ENCODE measurements at regions not wholly inside any gene's neighbourhood (a gene's known extent, or its start where the extent isn't known, plus 50 kb on each side); places are given as distances from the start of the nearest gene placed in this dataset.

DNA sequence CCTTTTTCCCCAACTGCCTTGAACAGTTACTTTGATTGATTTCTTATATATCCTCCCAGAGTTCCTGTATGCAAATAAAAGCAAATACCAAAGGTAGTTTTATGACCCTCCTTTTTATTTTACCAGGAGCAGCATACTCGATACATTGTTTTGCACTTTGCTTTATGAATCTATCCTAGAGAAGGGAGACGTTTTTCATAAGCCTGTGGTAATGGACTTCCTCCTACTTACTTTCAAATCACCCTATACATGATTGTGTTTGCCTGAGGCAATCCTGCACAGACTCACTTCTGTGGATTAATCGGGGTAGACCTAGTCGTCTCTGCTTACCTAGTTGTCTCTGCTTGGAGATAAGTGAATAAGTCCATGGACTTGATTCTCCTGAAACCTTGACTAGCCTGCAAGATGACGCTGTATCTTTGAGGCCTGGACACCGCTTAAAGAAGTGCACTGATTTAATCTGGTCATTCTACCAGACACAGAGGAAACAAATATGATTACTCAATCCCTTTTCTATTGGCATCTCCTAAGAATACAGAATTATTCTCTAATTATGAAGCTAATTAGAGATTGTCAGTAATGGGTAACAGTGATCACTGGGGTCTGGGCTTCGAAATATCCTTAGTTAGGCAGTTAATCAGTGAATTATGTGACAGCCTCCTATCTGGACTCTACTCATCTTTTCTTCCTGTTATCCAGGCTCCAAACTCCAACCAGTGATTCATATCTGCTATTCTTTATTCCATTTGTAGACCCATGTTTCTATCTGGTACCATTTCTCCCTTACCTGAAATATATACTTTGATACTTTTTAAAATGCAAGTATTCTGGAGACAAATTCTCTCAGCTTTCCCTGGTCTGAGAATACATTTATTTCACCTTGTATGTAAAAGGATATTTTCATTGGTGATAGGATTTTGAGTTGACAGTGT is 447.4 kb upstream of the TRIB2 start:
- no peak for DNase-seq

- no peak for DNase-seq
Measured at GRCh38 chr2:12270876-12271588, 445.7 kb upstream of the TRIB2 start.

GRCh38 chr2:12271589-12271984 is 445.1 kb upstream of the TRIB2 start:
- no peak for DNase-seq

DNA sequence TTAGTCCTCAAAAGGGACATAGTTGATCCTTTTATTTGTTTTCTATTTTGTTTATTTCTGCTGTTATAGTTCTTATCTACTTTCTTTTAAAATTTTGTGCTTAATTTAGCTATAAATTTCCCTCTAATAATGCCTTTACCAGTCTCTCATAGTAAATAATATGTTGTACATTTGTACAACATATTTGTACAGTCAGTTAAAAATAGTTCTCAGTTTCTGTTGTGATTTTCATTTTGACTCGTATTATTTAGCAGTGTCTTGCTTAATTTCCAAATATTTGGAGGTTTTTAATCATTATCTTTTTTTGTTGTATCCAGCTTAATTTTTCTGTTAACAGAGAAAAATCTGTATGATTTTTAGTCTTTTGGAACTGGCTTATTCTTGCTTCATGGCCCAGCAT is 443.6 kb upstream of the TRIB2 start:
- DNase-seq = no peak

DNA sequence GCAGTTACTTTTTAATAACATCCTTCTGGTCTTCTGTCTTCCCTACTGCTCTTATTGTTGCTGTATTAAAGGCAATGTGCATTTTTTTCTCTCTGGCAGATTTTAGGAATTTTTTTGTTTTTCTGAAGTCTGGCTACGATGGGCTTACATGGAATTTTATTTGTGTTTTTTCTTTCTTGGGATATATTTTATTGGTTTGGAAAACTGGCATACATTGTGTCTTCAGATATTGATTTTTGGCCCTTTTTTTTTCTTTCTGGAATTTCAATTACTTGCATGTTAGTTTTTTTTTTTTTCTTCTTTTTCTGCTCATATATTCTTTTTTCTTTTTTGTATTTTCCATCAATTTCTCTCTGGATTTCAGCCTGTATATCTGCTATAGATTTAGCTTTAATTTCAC is 442.1 kb upstream of the TRIB2 start:
- DNase-seq = no peak

- no peak for DNase-seq
Measured at GRCh38 chr2:12277241-12278034, 439.3 kb upstream of the TRIB2 start.

DNA sequence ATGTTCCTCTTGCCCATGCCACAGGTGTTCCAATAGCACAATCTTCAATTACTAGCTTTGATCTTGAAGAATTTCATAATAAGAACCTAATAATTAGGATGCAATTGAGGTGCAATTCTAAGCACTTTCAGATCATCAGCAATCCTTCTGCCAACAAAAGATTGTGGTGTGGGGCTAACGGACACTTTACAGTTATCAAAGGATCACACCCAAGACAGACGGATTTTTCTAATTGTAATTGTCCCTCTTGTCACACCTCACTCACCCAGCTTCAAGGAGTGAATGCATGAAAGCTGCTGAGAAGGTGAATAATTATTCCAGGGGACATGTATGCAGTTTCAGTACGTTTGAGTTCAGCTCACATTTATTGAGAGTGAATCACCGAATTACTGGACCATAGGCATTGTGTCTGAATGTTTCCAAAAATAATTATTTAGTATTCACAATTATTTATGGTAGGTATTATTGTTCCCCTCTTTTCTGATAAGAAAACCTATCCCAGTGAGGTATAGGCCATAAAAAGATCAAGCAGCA is 438.5 kb upstream of the TRIB2 start:
- no peak for DNase-seq

DNA sequence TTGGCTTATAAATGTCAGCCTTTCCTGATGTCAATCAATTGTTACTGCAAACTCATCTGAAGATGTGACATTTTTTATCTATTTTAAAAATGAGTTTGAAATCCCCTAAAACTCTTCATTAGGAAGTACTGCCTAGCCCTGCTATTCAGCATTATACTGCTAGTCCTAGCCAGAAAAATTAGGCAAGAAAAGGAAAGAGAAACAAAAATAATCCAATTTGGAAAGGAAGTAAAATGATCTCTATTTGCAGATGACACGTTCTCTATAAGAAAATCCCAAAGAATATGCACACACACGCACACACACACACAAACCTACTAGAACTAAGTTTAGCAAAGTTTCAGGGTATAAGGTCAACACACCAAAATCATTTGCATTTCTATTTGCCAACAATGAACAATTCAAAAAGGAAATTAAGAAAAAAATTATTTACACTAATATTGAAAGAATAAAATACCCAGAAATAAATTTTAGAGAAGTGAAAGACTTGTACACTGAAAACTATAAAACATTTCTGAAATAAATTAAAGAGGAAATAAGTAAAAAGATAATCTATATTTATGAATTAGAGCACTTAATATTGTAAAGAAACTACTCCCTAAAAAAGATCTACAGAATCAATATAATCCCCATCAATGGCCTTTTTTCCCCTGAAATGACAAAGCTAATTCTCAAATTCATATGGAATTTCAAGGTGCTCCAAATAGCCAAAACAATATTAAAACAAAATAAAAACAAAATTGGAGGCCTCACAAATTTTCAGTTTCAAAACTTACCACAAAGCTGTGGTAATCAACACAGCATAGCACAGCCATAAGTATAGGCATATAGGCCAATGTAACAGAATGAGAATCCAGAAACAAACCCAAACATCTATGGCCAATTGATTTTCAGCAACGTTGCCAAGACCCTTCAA is 433.7 kb upstream of the TRIB2 start:
- no peak for DNase-seq

DNA sequence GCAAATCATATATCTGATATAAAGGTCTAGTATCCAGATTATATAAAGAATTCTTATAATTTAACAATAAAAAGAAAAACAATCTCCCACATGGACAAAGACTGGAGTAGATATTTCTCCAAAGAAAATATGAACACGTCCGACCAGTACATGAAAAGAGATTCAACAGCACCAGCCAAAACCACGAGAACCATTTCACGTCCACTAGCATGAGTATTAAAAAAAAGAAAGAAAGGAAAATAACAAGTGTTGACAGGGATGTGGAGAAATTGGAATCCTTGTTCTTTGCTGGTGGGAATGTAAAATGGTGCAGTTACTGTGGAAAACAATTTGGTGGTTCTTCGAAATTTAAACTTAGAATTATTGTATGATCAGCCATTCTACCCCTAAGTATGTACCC is 432.7 kb upstream of the TRIB2 start:
- DNase-seq = no peak

DNA sequence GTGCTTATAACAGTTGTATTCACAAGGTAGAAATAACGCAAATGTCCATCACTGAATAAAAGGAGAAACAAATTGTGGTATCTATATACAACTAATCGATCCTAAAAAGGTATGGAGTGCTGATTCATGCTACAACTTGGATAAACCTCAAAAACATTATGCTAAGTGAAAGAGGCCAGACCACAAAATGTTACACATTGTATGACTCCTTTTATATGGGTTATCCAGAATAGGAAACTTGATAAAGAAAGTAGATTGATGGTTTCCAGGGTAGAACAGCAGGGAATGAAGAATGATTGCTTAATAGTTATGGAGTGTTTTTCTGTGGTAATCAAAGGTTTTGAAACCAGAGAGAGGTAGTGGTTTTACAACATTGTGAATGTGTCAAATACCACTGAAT is 432.2 kb upstream of the TRIB2 start:
- no peak for DNase-seq

DNA sequence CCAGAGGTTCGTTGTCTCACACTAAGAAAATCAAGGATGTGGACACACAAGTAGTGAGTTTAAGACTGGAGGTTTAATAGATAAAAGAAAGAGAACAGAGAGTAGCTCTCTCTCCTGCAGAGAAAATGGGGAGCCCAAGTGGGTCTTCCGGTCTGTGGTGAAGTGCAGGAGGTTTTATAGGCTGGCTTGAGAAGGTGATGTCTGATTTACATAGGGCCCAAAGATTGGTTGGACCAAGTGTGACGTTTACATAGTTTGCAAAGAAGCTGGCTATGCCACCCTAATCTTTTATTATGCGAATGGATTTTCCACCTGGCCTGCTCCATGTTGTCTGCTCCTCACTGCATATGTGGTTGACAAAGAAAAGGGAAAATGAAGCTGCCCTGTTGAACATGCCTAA is 430.4 kb upstream of the TRIB2 start:
- DNase-seq = no peak

DNA sequence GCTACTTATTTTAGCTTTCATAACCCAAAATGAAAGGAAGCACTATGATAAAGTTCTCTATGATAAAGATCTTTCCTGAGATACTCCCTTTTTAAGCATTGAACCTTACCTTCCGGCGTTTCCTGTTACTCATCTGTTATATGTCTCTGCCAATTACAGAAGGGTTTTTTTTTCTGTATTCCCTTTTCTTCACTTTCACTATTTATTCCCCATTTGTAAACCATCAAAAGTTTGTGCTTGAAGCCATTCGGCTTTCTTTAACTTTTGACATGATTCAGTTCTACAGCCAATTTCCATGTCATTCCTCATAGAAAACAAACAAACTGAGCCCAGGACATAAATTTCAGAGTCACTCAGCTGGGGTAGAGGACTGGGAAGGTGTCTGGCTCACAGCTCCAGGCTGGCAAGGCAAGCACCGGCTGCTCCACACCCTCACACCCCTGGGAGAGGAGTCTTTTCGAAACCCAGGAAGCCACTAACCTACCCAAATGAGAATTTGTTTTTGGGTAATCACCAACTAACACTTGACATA is 429.4 kb upstream of the TRIB2 start:
- DNase-seq = no peak

GRCh38 chr2:12288048-12288447 is 428.7 kb upstream of the TRIB2 start:
- DNase-seq = no peak

DNA sequence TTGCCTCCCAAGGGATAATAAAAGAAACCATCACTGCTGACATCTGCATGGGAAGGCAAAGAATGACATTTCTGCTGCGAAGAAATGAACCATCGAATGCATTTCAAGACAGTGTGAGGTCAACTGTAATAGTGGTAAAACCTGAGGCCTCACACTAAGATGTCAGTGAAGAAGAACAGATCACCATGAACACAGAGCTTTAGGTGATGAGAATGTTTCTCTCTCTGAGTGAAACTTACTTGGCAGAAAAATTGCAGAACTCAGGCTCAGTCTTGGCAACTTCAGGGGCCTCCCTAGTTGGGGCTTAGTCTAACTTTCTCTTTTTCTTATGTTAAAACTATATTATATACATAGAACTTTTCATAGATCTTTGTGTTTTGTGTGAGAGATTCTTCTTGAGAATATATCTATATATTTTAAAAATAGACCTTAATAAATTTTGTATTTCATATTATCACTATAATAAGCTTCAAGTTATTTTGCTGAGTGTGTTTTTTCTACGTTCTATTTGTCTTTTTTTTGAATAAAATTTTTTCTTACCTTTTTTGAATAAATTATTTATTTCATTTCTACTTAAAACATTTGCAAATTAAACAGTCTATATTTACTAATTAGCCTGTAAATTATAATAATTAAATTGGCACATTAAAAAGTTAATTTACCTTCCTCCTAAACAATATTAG is 427.5 kb upstream of the TRIB2 start:
- DNase-seq = no peak

DNA sequence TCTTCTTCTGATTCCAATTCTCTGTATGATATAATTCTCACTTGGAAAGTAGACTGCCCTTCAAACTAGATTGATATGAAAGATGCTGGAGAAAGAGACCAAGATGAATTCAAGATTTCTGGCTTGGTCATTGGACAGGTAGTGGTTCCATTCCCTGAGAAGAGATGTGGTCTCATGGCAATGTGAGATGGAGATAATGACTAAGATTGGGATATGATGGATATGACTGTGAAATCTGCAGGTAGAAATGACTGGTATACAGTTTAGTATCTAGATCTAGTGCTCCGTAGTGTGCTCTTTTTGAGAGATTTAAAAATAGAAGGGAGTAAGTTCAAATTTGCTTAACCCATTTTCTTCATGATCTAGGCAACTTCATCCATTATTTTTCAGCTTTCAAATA is 425.4 kb upstream of the TRIB2 start:
- no peak for DNase-seq

DNA sequence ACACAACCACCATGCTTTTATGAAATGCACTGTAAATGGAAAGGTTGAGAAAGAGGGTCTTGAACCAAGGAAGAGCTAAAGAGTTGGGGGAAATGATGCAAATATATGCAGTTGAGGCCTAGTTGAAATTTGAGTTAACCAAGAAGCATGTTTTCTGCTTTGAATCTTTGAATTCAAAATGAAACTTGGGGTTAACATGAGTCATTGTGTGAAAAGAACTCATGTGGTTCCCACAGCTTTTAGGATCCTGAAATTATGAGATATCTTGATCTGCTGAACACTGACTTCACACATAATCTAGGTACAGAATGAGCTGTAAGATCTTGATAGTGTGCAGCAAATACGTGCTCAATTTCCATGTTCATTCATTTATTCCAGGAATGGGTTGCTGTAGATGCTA is 422.9 kb upstream of the TRIB2 start:
- DNase-seq = no peak

DNA sequence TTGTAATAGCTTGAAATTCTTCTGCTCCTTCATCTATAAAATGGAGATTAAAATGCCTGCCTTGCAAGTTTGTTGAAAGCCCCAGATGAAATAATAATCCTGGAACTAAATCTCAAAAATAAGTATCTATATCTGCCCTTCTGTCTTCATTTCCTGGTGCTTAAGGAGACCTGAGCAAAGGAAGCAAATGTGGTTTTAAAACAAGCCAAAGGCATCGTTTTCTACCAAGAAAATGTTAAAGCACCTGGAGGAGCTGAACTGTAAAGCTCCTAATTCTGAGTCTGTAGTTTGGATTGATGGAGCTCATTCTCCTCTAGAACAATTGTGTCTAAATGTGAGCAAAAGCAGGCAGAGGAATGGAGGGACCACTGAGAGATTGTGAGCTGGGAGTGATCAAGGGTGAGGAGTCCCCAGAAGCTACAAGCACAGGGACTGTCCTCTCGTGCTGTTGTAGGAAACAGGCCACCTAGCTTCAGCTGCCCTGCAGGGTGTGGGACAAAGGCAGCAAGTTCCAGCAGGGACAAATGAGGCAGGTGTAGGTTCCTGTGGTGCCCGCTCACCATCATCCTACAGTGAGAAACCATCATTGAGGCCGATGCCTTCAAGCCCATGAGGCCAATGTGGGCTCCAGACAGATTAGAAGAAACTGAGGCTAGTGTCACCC is 420.7 kb upstream of the TRIB2 start:
- DNase-seq = no peak

DNA sequence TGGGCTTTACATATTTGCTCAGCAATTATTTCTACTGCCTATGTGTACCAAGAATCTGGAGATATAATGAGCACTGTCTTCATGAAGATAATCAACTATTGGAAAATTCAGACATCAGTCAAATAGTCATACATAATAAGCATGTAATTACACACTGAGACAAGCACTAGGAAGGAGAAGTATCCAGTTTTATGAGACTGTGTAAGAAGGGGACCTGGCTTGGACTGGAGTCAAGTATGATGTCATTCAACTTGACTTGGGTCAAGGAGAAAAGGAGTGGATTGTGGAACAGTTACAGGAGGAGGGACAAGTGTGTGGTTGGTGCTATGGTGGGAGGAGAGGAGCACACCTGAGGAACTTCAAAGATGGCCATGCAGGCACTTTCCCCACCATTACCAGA is 419.8 kb upstream of the TRIB2 start:
- no peak for DNase-seq

DNA sequence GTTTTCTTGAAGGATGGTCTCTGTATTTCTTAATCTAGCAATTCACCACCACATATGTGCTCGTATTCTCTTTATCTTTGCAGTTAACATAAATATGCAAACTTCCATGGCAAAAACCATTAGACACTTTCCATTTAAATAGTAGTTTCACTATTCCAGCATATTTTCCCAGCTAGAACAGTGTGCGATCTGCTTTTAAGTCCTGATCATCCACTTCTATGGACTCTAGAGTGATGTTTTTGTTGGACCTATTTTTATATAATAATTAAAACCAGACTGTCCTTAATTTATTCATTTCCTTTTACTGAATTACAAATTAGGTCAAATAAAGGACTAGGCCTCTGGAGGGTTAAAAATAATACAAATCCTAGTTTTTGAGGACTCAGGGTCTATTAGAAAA is 418.4 kb upstream of the TRIB2 start:
- no peak for DNase-seq

GRCh38 chr2:12299431-12299830 is 417.3 kb upstream of the TRIB2 start:
- no peak for DNase-seq
